ENCODE measurements at regions not wholly inside any gene's neighbourhood (a gene's known extent, or its start where the extent isn't known, plus 50 kb on each side); places are given as distances from the start of the nearest gene placed in this dataset.

- H3K27me3 ChIP-seq: no peaks in the 10 kb centered on the region
- no peaks in the 10 kb centered on the region for H3K9me3 ChIP-seq
- whole genome bisulfite sequencing, 2 donors: 38 to 49% methylated on average over 3 of the region's 3 CpGs
- intact Hi-C loops (cut with DNase I): no loop called here
- H3K36me3 ChIP-seq: no peaks in the 10 kb centered on the region
- no peak overlapping the region for H3K27ac ChIP-seq
- H3K4me1 ChIP-seq: no peaks in the 10 kb centered on the region
- no peak for DNase-seq
- H3K4me3 ChIP-seq (replicated peaks in 1 of 3): no peak overlapping the region
- TF ChIP-seq POLR2A (IDR thresholded peaks at IDR 0.05) (no peak), CTCF (IDR thresholded peaks at IDR 0.05) (no peak)
Measured at GRCh38 chr5:130541617-130542221, 623.3 kb downstream of the HINT1 start.

GRCh38 chr5:130536691-130537090, 628.4 kb downstream of the HINT1 start:
- intact Hi-C loops (cut with DNase I): no loop called here
- no peak for DNase-seq

GRCh38 chr5:130532786-130533185, 628.5 kb downstream of the CHSY3 start:
- no peak overlapping the region for H3K4me3 ChIP-seq (replicated peaks in 1 of 3)
- TF ChIP-seq CTCF (IDR thresholded peaks at IDR 0.05): no peak
- no peak for TF ChIP-seq POLR2A (IDR thresholded peaks at IDR 0.05)
- intact Hi-C loops (cut with DNase I): no loop called here
- no peaks in the 10 kb centered on the region for H3K9me3 ChIP-seq
- H3K27ac ChIP-seq: no peak overlapping the region
- DNase-seq: no peak
- H3K27me3 ChIP-seq: no peaks in the 10 kb centered on the region
- no peaks in the 10 kb centered on the region for H3K4me1 ChIP-seq
- no peaks in the 10 kb centered on the region for H3K36me3 ChIP-seq

More at GRCh38 chr5:130536691-130537090, 628.4 kb downstream of the HINT1 start:
- no peaks in the 10 kb centered on the region for H3K4me1 ChIP-seq
- no peaks in the 10 kb centered on the region for H3K27me3 ChIP-seq
- no peak overlapping the region for H3K27ac ChIP-seq
- no peaks in the 10 kb centered on the region for H3K9me3 ChIP-seq
- no peak overlapping the region for H3K4me3 ChIP-seq (replicated peaks in 1 of 3)
- TF ChIP-seq POLR2A (IDR thresholded peaks at IDR 0.05): no peak
- TF ChIP-seq CTCF (IDR thresholded peaks at IDR 0.05): no peak
- H3K36me3 ChIP-seq: no peaks in the 10 kb centered on the region
- WGBS, 2 donors: 86 to 94% methylated on average over 1 of the region's 1 CpG

- Histone ChIP-seq H3K4me1 (no peaks in the 10 kb centered on the region), H3K27ac (no peak overlapping the region), H3K9me3 (no peaks in the 10 kb centered on the region), H3K27me3 (no peaks in the 10 kb centered on the region), H3K36me3 (no peaks in the 10 kb centered on the region), H3K4me3 (replicated peaks in 1 of 3) (no peak overlapping the region)
- 81 to 83% methylated on average over 8 of the region's 8 CpGs for WGBS, 2 donors
- no peak for TF ChIP-seq CTCF (IDR thresholded peaks at IDR 0.05)
- TF ChIP-seq POLR2A (IDR thresholded peaks at IDR 0.05): no peak
- DNase-seq: no peak
- intact Hi-C loops (cut with DNase I): no loop called here
Measured at GRCh38 chr5:130529511-130530485, 625.5 kb downstream of the CHSY3 start.

- Histone ChIP-seq H3K4me1 (no peaks in the 10 kb centered on the region), H3K4me3 (replicated peaks in 1 of 3) (no peak overlapping the region), H3K36me3 (no peaks in the 10 kb centered on the region), H3K27ac (no peak overlapping the region), H3K9me3 (no peaks in the 10 kb centered on the region), H3K27me3 (no peaks in the 10 kb centered on the region)
- WGBS, 2 donors: 86 to 100% methylated on average over 1 of the region's 1 CpG
- intact Hi-C loops (cut with DNase I): no loop called here
- TF ChIP-seq POLR2A (IDR thresholded peaks at IDR 0.05): no peak
- no peak for TF ChIP-seq CTCF (IDR thresholded peaks at IDR 0.05)
- DNase-seq: no peak
Measured at GRCh38 chr5:130529111-130529510, 624.8 kb downstream of the CHSY3 start.

All from thyroid gland (tissue), 4 donors.